ENCODE measurements at regions not wholly inside any gene's neighbourhood (a gene's known extent, or its start where the extent isn't known, plus 50 kb on each side); places are given as distances from the start of the nearest gene placed in this dataset.

- Mint-ChIP-seq H3K4me1 (no peaks in the 10 kb centered on the region), H3K36me3 (ENCODE audit: low read depth) (no peaks in the 10 kb centered on the region), H3K27ac (no peak overlapping the region), H3K9me3 (no peaks in the 10 kb centered on the region), H3K4me3 (no peak overlapping the region), H3K27me3 (no peaks in the 10 kb centered on the region)
- intact Hi-C loops (cut with micrococcal nuclease) = no loop called here
- no peak for DNase-seq
Observed at GRCh38 chr1:177488722-177489121, 318.0 kb downstream of the BRINP2 start.

- Mint-ChIP-seq H3K9me3 (no peaks in the 10 kb centered on the region), H3K27ac (no peak overlapping the region), H3K4me1 (no peaks in the 10 kb centered on the region), H3K36me3 (ENCODE audit: low read depth) (no peaks in the 10 kb centered on the region), H3K4me3 (no peak overlapping the region), H3K27me3 (no peaks in the 10 kb centered on the region)
- intact Hi-C loops (cut with micrococcal nuclease) = no loop called here
- no peak for DNase-seq
Observed at GRCh38 chr1:177487481-177487880, 316.7 kb downstream of the BRINP2 start.

DNA sequence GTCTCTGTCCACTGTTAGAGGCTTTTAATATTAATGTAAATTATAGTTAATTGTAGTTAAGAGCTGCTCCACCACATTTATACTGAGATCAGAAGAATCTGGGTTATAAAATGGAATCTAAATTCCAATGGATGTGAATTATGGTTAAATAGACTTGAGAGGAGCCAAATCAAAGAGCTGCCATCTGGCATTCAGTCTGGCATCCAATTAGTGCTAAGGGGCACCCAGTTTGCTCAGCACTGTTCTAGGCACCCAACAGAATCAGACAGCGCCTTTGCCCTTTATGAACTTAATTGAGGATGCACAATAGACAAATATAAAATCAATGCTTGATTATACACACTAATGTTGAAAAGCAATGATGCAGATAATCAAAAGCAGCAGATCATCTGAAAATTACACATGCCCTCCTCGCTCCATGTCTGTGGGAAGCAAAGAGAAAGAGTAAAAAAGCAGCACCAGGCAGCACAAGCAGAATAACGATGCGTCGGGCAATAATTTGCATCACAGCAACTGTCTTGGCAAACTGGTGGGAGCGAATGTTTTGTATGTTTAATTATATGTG, 310.1 kb downstream of the BRINP2 start:
- no peaks in the 10 kb centered on the region for H3K4me1 Mint-ChIP-seq
- no peaks in the 10 kb centered on the region for H3K27me3 Mint-ChIP-seq
- intact Hi-C loops (cut with micrococcal nuclease) = no loop called here
- H3K9me3 Mint-ChIP-seq = peaks cover 5% of the 10 kb centered on the region
- DNase-seq = no peak
- H3K36me3 Mint-ChIP-seq (ENCODE audit: low read depth) = no peaks in the 10 kb centered on the region
- no peak overlapping the region for H3K4me3 Mint-ChIP-seq
- no peak overlapping the region for H3K27ac Mint-ChIP-seq

- peaks cover 5% of the 10 kb centered on the region for H3K9me3 Mint-ChIP-seq
- DNase-seq = no peak
- intact Hi-C loops (cut with micrococcal nuclease) = no loop called here
- H3K36me3 Mint-ChIP-seq (ENCODE audit: low read depth) = no peaks in the 10 kb centered on the region
- no peaks in the 10 kb centered on the region for H3K27me3 Mint-ChIP-seq
- no peaks in the 10 kb centered on the region for H3K4me1 Mint-ChIP-seq
- no peak overlapping the region for H3K4me3 Mint-ChIP-seq
- H3K27ac Mint-ChIP-seq = no peak overlapping the region
Observed at GRCh38 chr1:177479600-177479999, 308.8 kb downstream of the BRINP2 start.

GRCh38 chr1:177476676-177477075, 305.9 kb downstream of the BRINP2 start:
- DNase-seq = no peak
- Mint-ChIP-seq H3K9me3 (peaks cover 5% of the 10 kb centered on the region), H3K4me1 (no peaks in the 10 kb centered on the region), H3K4me3 (no peak overlapping the region), H3K27me3 (no peaks in the 10 kb centered on the region), H3K36me3 (ENCODE audit: low read depth) (no peaks in the 10 kb centered on the region), H3K27ac (no peak overlapping the region)
- intact Hi-C loops (cut with micrococcal nuclease) = no loop called here

DNA sequence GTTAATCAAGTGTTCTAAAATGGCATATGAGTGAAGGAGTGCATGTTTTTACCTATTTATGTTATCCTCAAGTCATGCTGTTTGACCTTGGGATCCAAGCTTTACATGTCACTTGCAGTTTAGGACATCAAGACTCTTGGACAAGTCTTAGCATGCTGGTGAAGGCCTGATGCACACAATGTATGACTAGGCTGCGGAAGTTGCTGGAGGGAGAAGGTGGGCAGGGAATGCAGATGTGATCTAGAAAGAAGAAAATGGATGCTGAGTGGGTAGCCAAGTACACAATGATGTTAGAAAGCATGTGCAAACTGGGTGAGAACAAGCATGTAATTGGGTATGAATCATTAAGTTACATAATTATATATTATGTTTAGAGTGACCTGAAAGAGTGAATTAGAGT, 301.8 kb downstream of the BRINP2 start:
- H3K27me3 Mint-ChIP-seq = no peaks in the 10 kb centered on the region

DNA sequence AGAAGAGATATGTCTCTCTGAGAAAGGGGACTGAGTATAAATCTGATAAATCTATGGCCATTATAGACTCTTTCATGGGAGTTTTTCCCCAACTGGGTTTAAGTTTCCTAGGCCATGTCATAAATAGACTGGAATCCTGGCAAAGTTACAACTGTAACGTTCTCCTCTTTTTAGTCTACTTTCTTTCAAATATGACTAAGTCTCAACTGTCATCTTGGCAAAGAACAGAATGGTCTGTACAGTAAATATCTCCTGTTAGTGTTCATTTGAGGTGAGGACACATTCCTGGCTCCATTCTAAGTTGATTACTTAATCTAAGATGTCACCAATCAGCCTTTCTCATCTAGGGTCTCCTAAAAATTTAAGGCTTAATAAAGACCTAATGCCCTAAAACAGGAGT, 300.5 kb downstream of the BRINP2 start:
- Mint-ChIP-seq H3K9me3 (no peaks in the 10 kb centered on the region), H3K27ac (no peak overlapping the region), H3K36me3 (ENCODE audit: low read depth) (no peaks in the 10 kb centered on the region), H3K27me3 (no peaks in the 10 kb centered on the region), H3K4me3 (no peak overlapping the region), H3K4me1 (no peaks in the 10 kb centered on the region)
- intact Hi-C loops (cut with micrococcal nuclease) = no loop called here
- no peak for DNase-seq

More for the DNA sequence above, 301.8 kb downstream of the BRINP2 start:
- intact Hi-C loops (cut with micrococcal nuclease) = no loop called here
- Mint-ChIP-seq H3K4me1 (no peaks in the 10 kb centered on the region), H3K9me3 (no peaks in the 10 kb centered on the region), H3K4me3 (no peak overlapping the region), H3K36me3 (ENCODE audit: low read depth) (no peaks in the 10 kb centered on the region), H3K27ac (no peak overlapping the region)
- no peak for DNase-seq

DNA sequence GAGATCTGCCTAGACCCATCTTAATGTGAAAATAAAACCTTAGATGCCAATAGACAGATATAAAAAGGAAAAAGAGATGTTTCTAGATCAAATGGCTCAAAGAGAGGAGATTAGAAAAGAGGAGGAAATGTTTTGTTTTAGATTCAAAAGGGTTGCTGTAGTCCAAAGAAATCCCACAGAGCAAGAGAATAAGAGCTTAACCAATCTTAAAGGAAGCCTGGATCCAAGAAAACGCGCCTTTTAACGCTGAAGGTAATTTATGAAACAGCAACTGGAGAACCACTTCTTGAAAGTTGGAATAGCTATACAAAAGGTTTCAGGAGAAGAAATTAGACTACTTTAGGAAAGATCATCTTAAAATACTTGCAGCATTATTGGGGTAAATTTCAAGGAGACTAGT, 298.8 kb downstream of the BRINP2 start:
- DNase-seq = no peak
- H3K4me1 Mint-ChIP-seq = no peaks in the 10 kb centered on the region
- H3K27ac Mint-ChIP-seq = no peak overlapping the region
- intact Hi-C loops (cut with micrococcal nuclease) = no loop called here
- no peaks in the 10 kb centered on the region for H3K36me3 Mint-ChIP-seq (ENCODE audit: low read depth)
- no peaks in the 10 kb centered on the region for H3K27me3 Mint-ChIP-seq
- no peak overlapping the region for H3K4me3 Mint-ChIP-seq
- H3K9me3 Mint-ChIP-seq = no peaks in the 10 kb centered on the region

GRCh38 chr1:177466286-177466685, 295.5 kb downstream of the BRINP2 start:
- Mint-ChIP-seq H3K4me3 (no peak overlapping the region), H3K9me3 (no peaks in the 10 kb centered on the region), H3K4me1 (no peaks in the 10 kb centered on the region), H3K27ac (no peak overlapping the region), H3K36me3 (ENCODE audit: low read depth) (no peaks in the 10 kb centered on the region), H3K27me3 (no peaks in the 10 kb centered on the region)
- DNase-seq = no peak
- intact Hi-C loops (cut with micrococcal nuclease) = no loop called here

DNA sequence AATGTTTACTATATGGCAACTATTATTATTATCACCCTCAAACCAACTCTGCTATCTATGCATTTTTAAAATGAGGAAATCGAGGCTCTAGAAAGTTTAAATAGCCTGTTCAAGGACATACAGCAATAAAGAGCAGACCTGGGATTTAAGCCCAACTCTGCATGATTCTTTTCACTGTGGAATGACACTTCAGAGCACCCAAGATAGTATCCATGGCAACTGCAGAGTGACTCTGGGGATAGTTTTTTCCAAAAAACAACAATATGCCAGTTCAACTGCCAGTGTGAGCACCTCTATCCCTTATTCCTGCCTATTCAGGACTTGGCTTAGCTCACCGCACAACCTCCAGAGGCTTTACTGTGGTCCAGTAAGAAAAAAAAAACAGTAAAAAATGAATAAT, 293.9 kb downstream of the BRINP2 start:
- Mint-ChIP-seq H3K9me3 (no peaks in the 10 kb centered on the region), H3K4me1 (no peaks in the 10 kb centered on the region), H3K27me3 (no peaks in the 10 kb centered on the region), H3K36me3 (ENCODE audit: low read depth) (no peaks in the 10 kb centered on the region), H3K27ac (no peak overlapping the region), H3K4me3 (no peak overlapping the region)
- DNase-seq = no peak
- intact Hi-C loops (cut with micrococcal nuclease) = no loop called here

DNA sequence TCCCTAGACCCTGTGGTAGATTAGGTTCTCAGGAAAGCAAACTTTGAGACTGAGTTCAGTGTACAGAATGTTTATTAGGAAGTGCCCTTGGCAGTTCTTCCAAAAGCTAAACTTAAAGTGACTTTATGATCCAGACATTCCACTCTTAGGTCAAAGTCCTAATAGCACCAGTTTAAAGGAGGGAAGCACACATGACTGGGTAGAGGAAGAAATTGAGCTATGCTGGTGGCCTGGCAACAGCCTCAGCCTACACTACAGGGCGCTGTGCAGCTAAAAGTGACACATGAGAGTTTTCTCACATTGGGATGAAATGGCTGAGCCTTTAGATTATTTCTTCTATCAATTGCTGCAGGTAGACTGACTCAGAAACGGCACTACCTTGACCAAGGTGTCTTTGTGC, 280.4 kb downstream of the BRINP2 start:
- Mint-ChIP-seq H3K4me1 (no peaks in the 10 kb centered on the region), H3K9me3 (no peaks in the 10 kb centered on the region), H3K27ac (no peak overlapping the region), H3K27me3 (no peaks in the 10 kb centered on the region), H3K4me3 (no peak overlapping the region), H3K36me3 (ENCODE audit: low read depth) (no peaks in the 10 kb centered on the region)
- no peak for DNase-seq
- intact Hi-C loops (cut with micrococcal nuclease) = no loop called here

- H3K27me3 Mint-ChIP-seq = no peaks in the 10 kb centered on the region
- H3K4me3 Mint-ChIP-seq = no peak overlapping the region
- intact Hi-C loops (cut with micrococcal nuclease) = no loop called here
- DNase-seq = no peak
- no peak overlapping the region for H3K27ac Mint-ChIP-seq
- H3K9me3 Mint-ChIP-seq = no peaks in the 10 kb centered on the region
- H3K4me1 Mint-ChIP-seq = no peaks in the 10 kb centered on the region
- no peaks in the 10 kb centered on the region for H3K36me3 Mint-ChIP-seq (ENCODE audit: low read depth)
Observed at GRCh38 chr1:177448652-177449357, 278.0 kb downstream of the BRINP2 start.

GRCh38 chr1:177448036-177448615, 277.4 kb downstream of the BRINP2 start:
- Mint-ChIP-seq H3K4me1 (no peaks in the 10 kb centered on the region), H3K36me3 (ENCODE audit: low read depth) (no peaks in the 10 kb centered on the region), H3K27me3 (no peaks in the 10 kb centered on the region), H3K27ac (no peak overlapping the region), H3K9me3 (no peaks in the 10 kb centered on the region), H3K4me3 (no peak overlapping the region)
- intact Hi-C loops (cut with micrococcal nuclease) = no loop called here
- no peak for DNase-seq

DNA sequence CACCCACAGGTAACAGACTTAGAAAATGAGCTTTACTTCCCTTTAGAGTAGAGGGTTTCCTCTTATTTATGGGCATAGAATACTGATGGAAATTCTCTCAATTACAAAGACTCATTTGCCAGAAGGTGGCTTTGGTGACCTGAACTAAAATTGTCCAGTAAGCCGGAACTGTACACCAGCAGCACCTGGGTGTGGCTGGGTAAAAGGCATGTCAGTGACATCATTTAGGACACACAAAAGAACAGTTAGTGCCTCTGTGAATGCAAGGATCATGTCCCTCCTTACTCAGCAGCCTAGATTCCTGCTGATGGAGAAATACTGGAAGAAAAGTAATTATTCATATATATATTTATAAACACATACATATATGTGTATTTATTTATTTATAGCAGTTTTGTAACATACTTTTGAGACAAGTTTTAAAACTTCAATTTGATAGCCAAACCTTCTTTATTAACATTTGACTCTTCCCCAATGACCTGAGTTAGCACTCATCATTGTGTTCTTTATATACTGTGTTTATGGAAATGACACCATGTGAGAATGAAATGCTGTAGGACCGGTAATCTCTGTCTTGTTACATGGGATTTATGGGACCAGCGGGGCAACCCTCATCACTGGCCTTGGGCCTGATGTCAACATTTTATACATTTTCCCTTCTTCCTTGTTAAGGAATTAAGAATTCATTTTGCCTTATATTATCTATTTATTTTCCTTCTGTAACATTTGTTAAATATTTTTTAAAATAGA, 274.4 kb downstream of the BRINP2 start:
- Mint-ChIP-seq H3K36me3 (ENCODE audit: low read depth) (no peaks in the 10 kb centered on the region), H3K4me3 (no peak overlapping the region), H3K4me1 (no peaks in the 10 kb centered on the region), H3K9me3 (no peaks in the 10 kb centered on the region), H3K27me3 (no peaks in the 10 kb centered on the region), H3K27ac (no peak overlapping the region)
- no peak for DNase-seq
- intact Hi-C loops (cut with micrococcal nuclease) = no loop called here

Measured in activated CD4-positive, alpha-beta T cell treated with anti-CD3 and anti-CD28 coated beads, Interleukin-2, amount 10 ng/mL, durations not matched to agents 24 days and 14 days (primary cell).